Tibial nerve (tissue), 4 donors: ENCODE measurements at regions not wholly inside any gene's neighbourhood (a gene's known extent, or its start where the extent isn't known, plus 50 kb on each side); places are given as distances from the start of the nearest gene placed in this dataset.

Source experiments
- DNase-seq, 2 donors: peaks; one replicate each; pipeline ENCODE4 v3.0.0-alpha.2; 2019; ENCODE audit warnings: low spot score in 2 of 2
- H3K27ac ChIP-seq, 4 donors: fragments of 200-600 bp; sonication (generic) in 3 of 4; one replicate each; pipeline ENCODE4 v1.5.1; 2017 to 2019; ENCODE audit warnings: mild to moderate bottlenecking in 1 of 4
- H3K27me3 ChIP-seq, 2 donors: fragments of 200-600 bp; sonication (generic) in 1 of 2; one replicate each; pipeline versions ENCODE4 v1.5.1 to v1.6.0; 2017 to 2019
- H3K36me3 ChIP-seq, 3 donors: fragments of 200-600 bp; sonication (generic); one replicate each; pipeline ENCODE4 v1.5.1; 2018 to 2019
- H3K4me1 ChIP-seq, 4 donors: fragments of 200-600 bp; sonication (generic) in 3 of 4; one replicate each; pipeline ENCODE4 v1.5.1; 2017 to 2019
- H3K4me3 ChIP-seq, 4 donors: fragments of 200-600 bp; sonication (generic) in 3 of 4; one replicate each; pipeline ENCODE4 v1.5.1; 2017 to 2019; ENCODE audit warnings: mild to moderate bottlenecking in 1 of 4, moderate library complexity in 1 of 4
- H3K9me3 ChIP-seq, 4 donors: fragments of 200-600 bp; sonication (generic) in 3 of 4; one replicate each; pipeline ENCODE4 v1.5.1; 2017 to 2019
- CTCF ChIP-seq, 5 experiments: fragments of 200-600 bp in 3 of 5; fragments of 450-650 bp in 2 of 5; sonication (generic) in 3 of 5; IDR thresholded peaks; one replicate each; pipeline ENCODE4 v1.5.1; 2016 to 2019; ENCODE audit warnings: antibody characterized with exemption in 5 of 5, mild to moderate bottlenecking in 3 of 5, moderate library complexity in 2 of 5
- EP300 ChIP-seq, 2 donors: sonication (generic); formaldehyde crosslinking; IDR thresholded peaks; one replicate each; pipeline ENCODE4 v1.6.1; 2017; ENCODE audit warnings: antibody characterized with exemption in 2 of 2, mild to moderate bottlenecking in 1 of 2
- POLR2A ChIP-seq, 2 donors: fragments of 450-650 bp; IDR thresholded peaks; one replicate each; pipeline ENCODE4 v1.6.1; 2017; ENCODE audit warnings: antibody characterized with exemption in 2 of 2, mild to moderate bottlenecking in 2 of 2, moderate library complexity in 2 of 2
- WGBS, 2 donors: methylation state at CpG; one replicate each; pipeline ENCODE4 v1.1.5; 2018; 5-methylcytosine and 5-hydroxymethylcytosine counted together

GRCh38 chr4:38464328-38464727 is 199.7 kb upstream of the KLF3 start:
- TF ChIP-seq POLR2A (IDR thresholded peaks at IDR 0.05) (no peak), CTCF (IDR thresholded peaks at IDR 0.05) (no peak), EP300 (IDR thresholded peaks at IDR 0.05) (no peak)
- Histone ChIP-seq H3K27me3 (no peaks in the 10 kb centered on the region), H3K4me1 (no peaks in the 10 kb centered on the region), H3K9me3 (no peaks in the 10 kb centered on the region), H3K4me3 (no peak overlapping the region), H3K36me3 (no peaks in the 10 kb centered on the region), H3K27ac (no peak overlapping the region)
- no peak for DNase-seq
- WGBS, 2 donors: 80 to 92% methylated on average over 4 of the region's 4 CpGs

- Histone ChIP-seq H3K27ac (no peak overlapping the region), H3K9me3 (no peaks in the 10 kb centered on the region), H3K27me3 (no peaks in the 10 kb centered on the region), H3K4me3 (no peak overlapping the region), H3K4me1 (no peaks in the 10 kb centered on the region), H3K36me3 (no peaks in the 10 kb centered on the region)
- 83 to 88% methylated on average over 1 of the region's 1 CpG for WGBS, 2 donors
- TF ChIP-seq EP300 (IDR thresholded peaks at IDR 0.05): no peak
- no peak for TF ChIP-seq CTCF (IDR thresholded peaks at IDR 0.05)
- no peak for TF ChIP-seq POLR2A (IDR thresholded peaks at IDR 0.05)
- no peak for DNase-seq
These were observed 197.6 kb upstream of the KLF3 start for GRCh38 chr4:38466401-38466800.

GRCh38 chr4:38467296-38467695 is 196.7 kb upstream of the KLF3 start:
- WGBS, 2 donors: 93 to 96% methylated on average over 1 of the region's 1 CpG
- no peak for DNase-seq

GRCh38 chr4:38468339-38468866 is 195.6 kb upstream of the KLF3 start:
- no peaks in the 10 kb centered on the region for H3K27me3 ChIP-seq
- H3K36me3 ChIP-seq: no peaks in the 10 kb centered on the region
- H3K4me1 ChIP-seq: no peaks in the 10 kb centered on the region
- H3K9me3 ChIP-seq: no peaks in the 10 kb centered on the region
- DNase-seq: no peak
- H3K4me3 ChIP-seq: no peak overlapping the region
- WGBS, 2 donors: 83 to 85% methylated on average over 3 of the region's 3 CpGs
- no peak for TF ChIP-seq CTCF (IDR thresholded peaks at IDR 0.05)
- H3K27ac ChIP-seq: no peak overlapping the region

More at GRCh38 chr4:38467296-38467695, 196.7 kb upstream of the KLF3 start:
- Histone ChIP-seq H3K27me3 (no peaks in the 10 kb centered on the region), H3K27ac (no peak overlapping the region), H3K4me3 (no peak overlapping the region), H3K4me1 (no peaks in the 10 kb centered on the region), H3K9me3 (no peaks in the 10 kb centered on the region), H3K36me3 (no peaks in the 10 kb centered on the region)
- TF ChIP-seq CTCF (IDR thresholded peaks at IDR 0.05): no peak
- TF ChIP-seq POLR2A (IDR thresholded peaks at IDR 0.05): no peak
- no peak for TF ChIP-seq EP300 (IDR thresholded peaks at IDR 0.05)

- TF ChIP-seq CTCF (IDR thresholded peaks at IDR 0.05) (no peak), POLR2A (IDR thresholded peaks at IDR 0.05) (no peak), EP300 (IDR thresholded peaks at IDR 0.05) (no peak)
- Histone ChIP-seq H3K27ac (no peak overlapping the region), H3K4me1 (no peaks in the 10 kb centered on the region), H3K27me3 (no peaks in the 10 kb centered on the region), H3K9me3 (no peaks in the 10 kb centered on the region), H3K36me3 (no peaks in the 10 kb centered on the region), H3K4me3 (no peak overlapping the region)
- no peak for DNase-seq
- WGBS, 2 donors: 77 to 84% methylated on average over 3 of the region's 3 CpGs
These were observed 194.6 kb upstream of the KLF3 start for GRCh38 chr4:38469410-38469809.
